Peyer's patch (tissue), 4 donors: ENCODE measurements at regions not wholly inside any gene's neighbourhood (a gene's known extent, or its start where the extent isn't known, plus 50 kb on each side); places are given as distances from the start of the nearest gene placed in this dataset.
A peak's percentile ranks its signal among the peaks of the same experiment; 100 is the strongest.
"Not testable (repeated sequence)": the region's sequence is repeated elsewhere in the genome, so short reads cannot be mapped to it uniquely, and the experiment has no call there.

ENCODE experiments used
- DNase-seq, 3 donors: peaks; one replicate each; pipeline ENCODE4 v3.0.0-alpha.2; 2017 to 2019
- H3K27ac ChIP-seq, 4 donors: fragments of 200-600 bp; sonication (generic); one replicate each; pipeline ENCODE4 v1.5.1; 2016 to 2019
- H3K27me3 ChIP-seq, 2 donors: fragments of 200-600 bp; sonication (generic); one replicate each; pipeline ENCODE4 v1.5.1; 2019
- H3K36me3 ChIP-seq, 3 donors: fragments of 200-600 bp; sonication (generic); one replicate each; pipeline ENCODE4 v1.5.1; 2016 to 2019
- H3K4me1 ChIP-seq, 4 donors: fragments of 200-600 bp; sonication (generic); one replicate each; pipeline ENCODE4 v1.5.1; 2016 to 2019
- H3K4me3 ChIP-seq, 4 donors: fragments of 200-600 bp; sonication (generic); 1 replicate in 3 of 4; 2 replicates in 1 of 4; pipeline ENCODE4 v1.5.1; 2016 to 2019; ENCODE audit warnings: mild to moderate bottlenecking in 1 of 4
- H3K9me3 ChIP-seq, 4 donors: fragments of 200-600 bp; sonication (generic); one replicate each; pipeline ENCODE4 v1.5.1; 2016 to 2019; ENCODE audit warnings: mild to moderate bottlenecking in 1 of 4
- CTCF ChIP-seq, 6 experiments: fragments of 450-650 bp in 4 of 6; fragments of 200-600 bp in 2 of 6; sonication (generic) in 1 of 6; IDR thresholded peaks; one replicate each; pipeline ENCODE4 v1.5.1; 2017 to 2019; ENCODE audit warnings: antibody characterized with exemption in 6 of 6, mild to moderate bottlenecking in 3 of 6, moderate library complexity in 1 of 6
- POLR2A ChIP-seq, 2 donors: fragments of 450-650 bp; IDR thresholded peaks; one replicate each; pipeline ENCODE4 v1.5.1; 2017; ENCODE audit warnings: antibody characterized with exemption in 2 of 2, mild to moderate bottlenecking in 2 of 2, moderate library complexity in 2 of 2

GRCh38 chr21:39072468-39072867 lies 110.8 kb downstream of the PSMG1 start:
- Histone ChIP-seq H3K9me3 (no peaks in the 10 kb centered on the region), H3K27ac (peak overlapping the region in 3 of 4 donors; percentile 27 to 70 (median 36)), H3K4me3 (no peak overlapping the region), H3K36me3 (no peaks in the 10 kb centered on the region), H3K27me3 (no peaks in the 10 kb centered on the region), H3K4me1 (no peaks in the 10 kb centered on the region)
- TF ChIP-seq POLR2A (IDR thresholded peaks at IDR 0.05) (no peak), CTCF (IDR thresholded peaks at IDR 0.05) (no peak)
- no peak for DNase-seq

GRCh38 chr21:39071623-39072214 lies 111.5 kb downstream of the PSMG1 start:
- no peaks in the 10 kb centered on the region for H3K36me3 ChIP-seq
- H3K4me1 ChIP-seq: no peaks in the 10 kb centered on the region
- H3K9me3 ChIP-seq: no peaks in the 10 kb centered on the region
- DNase-seq: no peak
- H3K27ac ChIP-seq: peak overlapping the region in 3 of 4 donors; percentile 27 to 70 (median 36)
- TF ChIP-seq CTCF (IDR thresholded peaks at IDR 0.05): no peak
- TF ChIP-seq POLR2A (IDR thresholded peaks at IDR 0.05): no peak
- no peak overlapping the region for H3K4me3 ChIP-seq
- no peaks in the 10 kb centered on the region for H3K27me3 ChIP-seq

GRCh38 chr21:39069856-39070255 lies 113.4 kb downstream of the PSMG1 start:
- not testable (repeated sequence) for H3K27ac ChIP-seq, H3K4me1 ChIP-seq, H3K36me3 ChIP-seq, DNase-seq, H3K9me3 ChIP-seq, H3K4me3 ChIP-seq, H3K27me3 ChIP-seq

- DNase-seq: no peak
- Histone ChIP-seq H3K9me3 (no peaks in the 10 kb centered on the region), H3K4me1 (no peaks in the 10 kb centered on the region), H3K4me3 (no peak overlapping the region), H3K27ac (peak overlapping the region in 3 of 4 donors; percentile 5 to 59 (median 27)), H3K36me3 (no peaks in the 10 kb centered on the region), H3K27me3 (no peaks in the 10 kb centered on the region)
- no peak for TF ChIP-seq POLR2A (IDR thresholded peaks at IDR 0.05)
- no peak for TF ChIP-seq CTCF (IDR thresholded peaks at IDR 0.05)
Observed at GRCh38 chr21:39066829-39067780, 116.1 kb downstream of the PSMG1 start.

GRCh38 chr21:39065917-39066316 lies 117.3 kb downstream of the PSMG1 start:
- Histone ChIP-seq H3K36me3 (no peaks in the 10 kb centered on the region), H3K4me3 (no peak overlapping the region), H3K9me3 (no peaks in the 10 kb centered on the region), H3K27ac (no peak overlapping the region), H3K4me1 (no peaks in the 10 kb centered on the region), H3K27me3 (no peaks in the 10 kb centered on the region)
- TF ChIP-seq POLR2A (IDR thresholded peaks at IDR 0.05): no peak
- DNase-seq: no peak

- no peak for DNase-seq
- Histone ChIP-seq H3K27ac (no peak overlapping the region), H3K4me3 (no peak overlapping the region), H3K36me3 (no peaks in the 10 kb centered on the region), H3K27me3 (no peaks in the 10 kb centered on the region), H3K9me3 (no peaks in the 10 kb centered on the region), H3K4me1 (no peaks in the 10 kb centered on the region)
- TF ChIP-seq CTCF (IDR thresholded peaks at IDR 0.05): no peak
- no peak for TF ChIP-seq POLR2A (IDR thresholded peaks at IDR 0.05)
Observed at GRCh38 chr21:39064325-39065012, 118.8 kb downstream of the PSMG1 start.
